ENCODE measurements at regions not wholly inside any gene's neighbourhood (a gene's known extent, or its start where the extent isn't known, plus 50 kb on each side); places are given as distances from the start of the nearest gene placed in this dataset.

DNA sequence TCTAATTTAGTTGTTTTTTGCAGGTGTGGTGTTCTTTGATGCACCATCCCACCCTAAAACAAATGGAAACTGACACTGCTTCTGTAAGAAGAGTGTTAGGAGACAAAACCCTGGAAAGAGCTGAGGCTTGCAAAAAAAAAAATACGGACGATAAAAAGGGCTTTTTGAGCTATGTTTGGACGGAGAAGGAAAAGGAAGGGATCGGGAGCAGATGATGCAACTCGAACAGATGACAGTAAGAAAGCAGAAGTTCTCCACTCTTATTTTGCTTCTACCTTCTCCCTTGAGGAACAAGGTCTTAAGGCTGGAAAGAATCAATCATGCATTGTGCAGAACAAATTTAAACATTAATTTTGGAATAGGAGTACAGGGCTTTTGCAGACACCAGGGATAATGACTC is 136.7 kb downstream of the MAF start:
- TF ChIP-seq CTCF (IDR thresholded peaks at IDR 0.05; ENCODE audit: insufficient read depth, low read depth, low read length) = no peak
- TF ChIP-seq EZH2 (IDR thresholded peaks at IDR 0.05; ENCODE audit: insufficient read depth, low read length) = no peak
